ENCODE measurements at regions not wholly inside any gene's neighbourhood (a gene's known extent, or its start where the extent isn't known, plus 50 kb on each side); places are given as distances from the start of the nearest gene placed in this dataset.

GRCh38 chrX:68999931-69000330, 165.3 kb downstream of the PJA1 start:
- CTCF ChIA-PET: no interaction called here
- no peak for DNase-seq (ENCODE audit: low read depth, low spot score)
- H3K4me3 ChIP-seq (ENCODE audit: low read depth, low read length): no peak overlapping the region
- TF ChIP-seq CTCF (IDR thresholded peaks at IDR 0.05; ENCODE audit: insufficient read depth, low read length, missing control alignments): no peak
- POLR2A ChIA-PET: no interaction called here

GRCh38 chrX:68999356-68999755, 165.9 kb downstream of the PJA1 start:
- ChIA-PET CTCF (no interaction called here), POLR2A (no interaction called here)
- TF ChIP-seq CTCF (IDR thresholded peaks at IDR 0.05; ENCODE audit: insufficient read depth, low read length, missing control alignments): no peak
- DNase-seq (ENCODE audit: low read depth, low spot score): no peak
- no peak overlapping the region for H3K4me3 ChIP-seq (ENCODE audit: low read depth, low read length)

- no peak for TF ChIP-seq CTCF (IDR thresholded peaks at IDR 0.05; ENCODE audit: insufficient read depth, low read length, missing control alignments)
- ChIA-PET POLR2A (no interaction called here), CTCF (no interaction called here)
- no peak for DNase-seq (ENCODE audit: low read depth, low spot score)
- H3K4me3 ChIP-seq (ENCODE audit: low read depth, low read length): no peak overlapping the region
These were observed 166.5 kb downstream of the PJA1 start for GRCh38 chrX:68998716-68999115.

GRCh38 chrX:68997911-68998310, 167.3 kb downstream of the PJA1 start:
- no peak for DNase-seq (ENCODE audit: low read depth, low spot score)
- no peak for TF ChIP-seq CTCF (IDR thresholded peaks at IDR 0.05; ENCODE audit: insufficient read depth, low read length, missing control alignments)
- ChIA-PET CTCF (no interaction called here), POLR2A (no interaction called here)
- H3K4me3 ChIP-seq (ENCODE audit: low read depth, low read length): no peak overlapping the region

- no peak overlapping the region for H3K4me3 ChIP-seq (ENCODE audit: low read depth, low read length)
- no peak for TF ChIP-seq CTCF (IDR thresholded peaks at IDR 0.05; ENCODE audit: insufficient read depth, low read length, missing control alignments)
- POLR2A ChIA-PET: no interaction called here
- DNase-seq (ENCODE audit: low read depth, low spot score): no peak
- CTCF ChIA-PET: no interaction called here
These were observed 167.7 kb downstream of the PJA1 start for GRCh38 chrX:68997511-68997910.

GRCh38 chrX:68995780-68996551, 167.1 kb downstream of the EFNB1 start:
- DNase-seq (ENCODE audit: low read depth, low spot score): no peak
- ChIA-PET POLR2A (no interaction called here), CTCF (no interaction called here)
- TF ChIP-seq CTCF (IDR thresholded peaks at IDR 0.05; ENCODE audit: insufficient read depth, low read length, missing control alignments): no peak
- no peak overlapping the region for H3K4me3 ChIP-seq (ENCODE audit: low read depth, low read length)

Measured in AG04449 (cell line).